Parathyroid adenoma (tissue), 2 donors: ENCODE measurements at regions not wholly inside any gene's neighbourhood (a gene's known extent, or its start where the extent isn't known, plus 50 kb on each side); places are given as distances from the start of the nearest gene placed in this dataset.

ENCODE experiments used
- H2AFZ ChIP-seq: fragments of 300-600 bp; sonication (generic); one replicate; pipeline ENCODE4 v1.7.0; 2017; ENCODE audit warnings: antibody characterized with exemption, mild to moderate bottlenecking
- H3K27ac ChIP-seq: fragments of 300-600 bp; sonication (generic); one replicate; pipeline ENCODE4 v1.7.0; 2017
- H3K27me3 ChIP-seq: fragments of 300-600 bp; sonication (generic); one replicate; pipeline ENCODE4 v1.7.0; 2017; ENCODE audit warnings: low read length; ENCODE audit not compliant: control insufficient read depth, insufficient read depth
- H3K36me3 ChIP-seq: fragments of 300-600 bp; sonication (generic); one replicate; pipeline ENCODE4 v1.7.0; 2017; ENCODE audit warnings: low read length; ENCODE audit not compliant: control insufficient read depth, insufficient read depth
- H3K4me1 ChIP-seq: fragments of 300-600 bp; sonication (generic); one replicate; pipeline ENCODE4 v1.7.0; 2017; ENCODE audit warnings: control low read depth
- H3K4me2 ChIP-seq: fragments of 300-600 bp; sonication (generic); one replicate; pipeline ENCODE4 v1.7.0; 2017; ENCODE audit warnings: low read length
- H3K4me3 ChIP-seq: fragments of 300-600 bp; sonication (generic); one replicate; pipeline ENCODE4 v1.7.0; 2017; ENCODE audit warnings: low read depth, low read length
- H3K79me2 ChIP-seq: fragments of 300-600 bp; sonication (generic); one replicate; pipeline ENCODE4 v1.7.0; 2017; ENCODE audit warnings: control low read depth
- H3K9ac ChIP-seq: fragments of 300-600 bp; sonication (generic); one replicate; pipeline ENCODE4 v1.7.0; 2017; ENCODE audit warnings: mild to moderate bottlenecking
- H3K9me3 ChIP-seq: fragments of 300-600 bp; sonication (generic); one replicate; pipeline ENCODE4 v1.7.0; 2017; ENCODE audit warnings: low read length; ENCODE audit not compliant: control insufficient read depth
- CTCF ChIP-seq: fragments of 300-600 bp; sonication (generic); IDR thresholded peaks from one replicate; pipeline ENCODE4 v1.7.0; 2017; ENCODE audit warnings: antibody characterized with exemption, mild to moderate bottlenecking
- donor health status: primary hyperparathyroidism.

DNA sequence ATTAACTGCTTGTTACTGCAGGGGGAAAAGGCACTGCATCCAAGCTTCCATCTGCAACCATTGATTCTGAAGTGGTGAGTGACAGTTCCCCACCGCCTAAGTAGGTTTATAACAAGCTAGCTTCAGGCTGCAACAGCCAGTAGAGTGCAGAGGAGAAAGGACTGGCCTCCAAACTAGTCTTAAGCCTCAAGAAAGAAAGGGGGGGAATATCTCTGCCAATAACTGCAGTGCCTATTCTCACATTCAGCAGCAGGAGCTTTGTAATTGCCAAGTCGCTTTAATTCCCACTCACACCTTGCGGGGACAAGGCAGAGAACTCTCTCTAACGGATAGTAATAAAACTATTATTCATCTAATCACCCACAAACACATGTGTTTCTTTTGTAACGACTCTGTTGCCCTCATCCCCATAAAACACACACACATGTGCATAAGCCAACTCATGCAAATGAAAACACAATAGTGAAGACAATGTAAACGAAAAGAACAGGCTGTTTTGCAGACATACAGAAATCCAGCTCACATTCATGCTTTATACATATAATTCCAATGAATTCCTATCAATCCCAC, 1963.3 kb upstream of the PIK3C3 start:
- Histone ChIP-seq H3K36me3 (no peaks in the 10 kb centered on the region), H3K9me3 (no peaks in the 10 kb centered on the region), H3K79me2 (no peaks in the 10 kb centered on the region), H3K4me2 (no peak overlapping the region), H3K9ac (no peak overlapping the region), H3K27me3 (no peaks in the 10 kb centered on the region), H2AFZ (no peak overlapping the region), H3K27ac (no peak overlapping the region), H3K4me3 (no peak overlapping the region), H3K4me1 (no peaks in the 10 kb centered on the region)
- no peak for TF ChIP-seq CTCF

DNA sequence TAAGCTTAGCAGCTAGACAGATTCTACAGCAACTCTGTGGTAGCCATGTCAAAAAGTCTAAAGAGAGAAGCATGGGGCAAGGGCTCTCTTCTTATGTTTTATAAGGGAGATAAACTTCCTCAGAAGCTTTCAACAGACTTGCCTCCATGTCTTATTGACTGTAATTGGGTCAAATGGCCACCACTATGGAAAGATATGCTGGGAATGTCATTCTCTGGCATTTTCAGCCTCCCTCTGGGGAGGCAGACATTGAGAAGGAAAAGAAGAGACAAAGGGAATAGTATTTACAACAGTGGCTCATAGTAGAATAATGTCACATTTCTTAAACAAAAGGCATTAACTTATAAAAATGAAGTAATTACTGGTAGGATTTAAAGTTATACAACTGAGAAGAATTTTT, 1964.5 kb upstream of the PIK3C3 start:
- Histone ChIP-seq H3K36me3 (no peaks in the 10 kb centered on the region), H3K9ac (no peak overlapping the region), H3K9me3 (no peaks in the 10 kb centered on the region), H3K27ac (no peak overlapping the region), H3K27me3 (no peaks in the 10 kb centered on the region), H2AFZ (no peak overlapping the region), H3K4me1 (no peaks in the 10 kb centered on the region), H3K79me2 (no peaks in the 10 kb centered on the region), H3K4me3 (no peak overlapping the region), H3K4me2 (no peak overlapping the region)
- no peak for TF ChIP-seq CTCF

- Histone ChIP-seq H3K79me2 (no peaks in the 10 kb centered on the region), H3K9me3 (no peaks in the 10 kb centered on the region), H3K4me3 (no peak overlapping the region), H2AFZ (no peak overlapping the region), H3K27ac (no peak overlapping the region), H3K4me1 (no peaks in the 10 kb centered on the region), H3K27me3 (no peaks in the 10 kb centered on the region), H3K4me2 (no peak overlapping the region), H3K9ac (no peak overlapping the region), H3K36me3 (no peaks in the 10 kb centered on the region)
- no peak for TF ChIP-seq CTCF
Measured at GRCh38 chr18:39976771-39977170, 1978.3 kb upstream of the PIK3C3 start.

- TF ChIP-seq CTCF: no peak
- no peaks in the 10 kb centered on the region for H3K4me1 ChIP-seq
- H3K4me3 ChIP-seq: no peak overlapping the region
- no peaks in the 10 kb centered on the region for H3K36me3 ChIP-seq
- no peaks in the 10 kb centered on the region for H3K27me3 ChIP-seq
- no peak overlapping the region for H3K4me2 ChIP-seq
- H3K9me3 ChIP-seq: no peaks in the 10 kb centered on the region
- H3K9ac ChIP-seq: no peak overlapping the region
- no peaks in the 10 kb centered on the region for H3K79me2 ChIP-seq
- no peak overlapping the region for H3K27ac ChIP-seq
- no peak overlapping the region for H2AFZ ChIP-seq
Measured at GRCh38 chr18:39972521-39972920, 1982.5 kb upstream of the PIK3C3 start.

DNA sequence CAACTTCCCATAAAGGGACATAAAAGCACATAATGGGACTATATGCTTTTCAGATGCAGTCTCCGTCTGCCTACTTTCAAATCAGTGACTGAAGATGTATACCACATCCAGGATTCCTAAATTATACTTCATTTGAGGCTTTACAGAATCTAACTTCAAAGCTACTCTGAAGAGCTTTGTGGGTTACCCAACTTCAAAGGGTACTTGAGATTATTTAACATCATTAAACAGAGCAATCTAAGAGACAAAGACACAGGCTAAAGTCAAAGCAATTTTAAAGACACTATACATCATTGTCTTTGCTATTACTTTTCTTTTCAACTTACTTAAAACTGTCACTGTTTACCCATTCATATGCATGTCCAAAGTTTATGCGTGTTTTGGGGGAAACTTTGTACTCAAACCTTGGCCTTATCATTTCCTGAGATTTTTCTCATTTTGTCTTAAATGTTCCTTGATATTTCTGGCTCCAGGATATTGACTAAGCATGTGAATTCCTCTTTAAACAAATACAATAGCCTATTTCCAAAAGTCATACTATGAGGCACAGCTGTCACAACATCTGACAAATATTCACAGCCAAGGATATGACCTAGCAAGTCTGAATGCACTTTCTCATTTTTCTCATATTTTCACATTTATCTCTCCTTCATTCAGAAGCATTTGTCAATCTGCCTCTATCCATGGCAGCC, 1985.1 kb upstream of the PIK3C3 start:
- Histone ChIP-seq H3K9me3 (no peaks in the 10 kb centered on the region), H3K36me3 (no peaks in the 10 kb centered on the region), H2AFZ (no peak overlapping the region), H3K4me2 (no peak overlapping the region), H3K9ac (no peak overlapping the region), H3K27me3 (no peaks in the 10 kb centered on the region), H3K4me1 (no peaks in the 10 kb centered on the region), H3K4me3 (no peak overlapping the region), H3K79me2 (no peaks in the 10 kb centered on the region), H3K27ac (no peak overlapping the region)
- no peak for TF ChIP-seq CTCF
